Aorta (tissue), 5 donors: ENCODE measurements at regions not wholly inside any gene's neighbourhood (a gene's known extent, or its start where the extent isn't known, plus 50 kb on each side); places are given as distances from the start of the nearest gene placed in this dataset.
"Not testable (repeated sequence)": the region's sequence is repeated elsewhere in the genome, so short reads cannot be mapped to it uniquely, and the experiment has no call there.

Experiments used
- ATAC-seq: fragments of 200-7000 bp; cut with Tn5 transposase; one replicate; pipeline ENCODE4 v1.9.1; 2022; ENCODE audit warnings: moderate library complexity; ENCODE audit not compliant: low FRiP score
- DNase-seq, 2 donors: peaks; one replicate each; pipeline ENCODE4 v3.0.0-alpha.2; 2020
- H3K27ac ChIP-seq, 2 donors: one replicate each; pipeline ENCODE4 v1.5.1; 2013; ENCODE audit warnings: low read length in 2 of 2, mild to moderate bottlenecking in 2 of 2, moderate library complexity in 2 of 2, control low read depth in 1 of 2, inconsistent platforms in 1 of 2, low read depth in 1 of 2
- H3K27me3 ChIP-seq, 2 donors: one replicate each; pipeline ENCODE4 v1.6.1; 2013; ENCODE audit warnings: control low read depth in 1 of 2, low read length in 1 of 2, mild to moderate bottlenecking in 1 of 2, moderate library complexity in 1 of 2; ENCODE audit not compliant: insufficient read depth in 2 of 2, control insufficient read depth in 1 of 2
- H3K36me3 ChIP-seq, 2 donors: one replicate each; pipeline ENCODE4 v1.6.1; 2013; ENCODE audit warnings: control low read depth in 1 of 2, low read length in 1 of 2, mild to moderate bottlenecking in 1 of 2; ENCODE audit not compliant: insufficient read depth in 2 of 2, control insufficient read depth in 1 of 2
- H3K4me1 ChIP-seq, 2 donors: one replicate each; pipeline ENCODE4 v1.6.1; 2013; ENCODE audit warnings: low read length in 2 of 2, control low read depth in 1 of 2, mild to moderate bottlenecking in 1 of 2, moderate library complexity in 1 of 2; ENCODE audit not compliant: insufficient read depth in 2 of 2, control insufficient read depth in 1 of 2
- H3K4me3 ChIP-seq, 2 donors: one replicate each; pipeline ENCODE4 v1.5.1; 2013; ENCODE audit warnings: low read length in 2 of 2, control low read depth in 1 of 2, mild to moderate bottlenecking in 1 of 2
- H3K9me3 ChIP-seq: one replicate; pipeline ENCODE4 v1.6.1; 2013; ENCODE audit warnings: mild to moderate bottlenecking, low read length; ENCODE audit not compliant: control insufficient read depth
- WGBS, 2 donors: extraction: QIAGEN DNeasy Blood & Tissue Kit; methylation state at CpG; one replicate each; pipeline ENCODE4 v1.1.7; 2013; 5-methylcytosine and 5-hydroxymethylcytosine counted together
- intact Hi-C, 2 donors: fragments of 100-400 bp; cut with DNase I; formaldehyde crosslinking; loops; one replicate each; pipeline versions ENCODE4 v1.14.2 to v1.15.0; 2022
- donor health status: healthy with polysubstance abuse.
- donor health status: Bipolar disorder and iron deficiency.
- donor health status: DM: no; HTN: no; CAD: no.
- donor health status: DM: no; HTN: no; CAD: no.
- donor health status: DM: yes; HTN: yes; CAD: no.

GRCh38 chr15:92848464-92848851 is 51.7 kb upstream of the CHD2 start:
- no peaks in the 10 kb centered on the region for H3K4me1 ChIP-seq
- DNase-seq (no peak), ATAC-seq (no peak)
- no peaks in the 10 kb centered on the region for H3K9me3 ChIP-seq
- no peaks in the 10 kb centered on the region for H3K36me3 ChIP-seq
- intact Hi-C loops: no loop called here
- H3K4me3 ChIP-seq: no peak overlapping the region
- 95 to 96% methylated on average over 7 of the region's 7 CpGs for WGBS, 2 donors
- no peaks in the 10 kb centered on the region for H3K27me3 ChIP-seq
- H3K27ac ChIP-seq: no peak overlapping the region

- no peak for ATAC-seq
- DNase-seq: no peak
- 84 to 89% methylated on average over 13 of the region's 13 CpGs for whole genome bisulfite sequencing, 2 donors
- intact Hi-C loops: no loop called here
- Histone ChIP-seq H3K27ac (no peak overlapping the region), H3K36me3 (no peaks in the 10 kb centered on the region), H3K4me3 (no peak overlapping the region), H3K9me3 (no peaks in the 10 kb centered on the region), H3K4me1 (no peaks in the 10 kb centered on the region), H3K27me3 (no peaks in the 10 kb centered on the region)
These were observed 51.1 kb upstream of the CHD2 start for GRCh38 chr15:92848852-92849598.

DNA sequence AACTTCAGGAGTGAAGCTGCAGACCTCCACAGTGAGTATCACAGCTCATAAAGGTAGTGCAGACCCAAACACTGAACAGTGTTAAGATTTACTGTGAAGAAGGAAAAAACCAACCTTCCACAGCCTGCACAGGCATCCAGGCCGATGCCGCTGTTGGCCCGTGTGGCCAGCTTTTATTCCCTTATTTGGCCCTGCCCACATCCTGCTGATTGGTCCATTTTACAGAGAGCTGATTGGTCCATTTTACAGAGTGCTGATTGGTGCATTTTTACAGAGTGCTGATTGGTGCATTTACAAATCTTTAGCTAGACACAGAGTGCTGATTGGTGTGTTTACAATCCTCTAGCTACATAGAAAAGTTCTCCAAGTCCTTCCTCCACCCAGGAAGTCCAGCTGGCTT is 49.9 kb upstream of the CHD2 start:
- H3K27me3 ChIP-seq, H3K4me1 ChIP-seq, H3K36me3 ChIP-seq, H3K9me3 ChIP-seq, ATAC-seq, DNase-seq, intact Hi-C loops, H3K27ac ChIP-seq, H3K4me3 ChIP-seq: not testable (repeated sequence)
- WGBS, 2 donors: 89 to 90% methylated on average over 3 of the region's 3 CpGs
